Forelimb muscle (tissue), 1 donor: ENCODE measurements at regions not wholly inside any gene's neighbourhood (a gene's known extent, or its start where the extent isn't known, plus 50 kb on each side); places are given as distances from the start of the nearest gene placed in this dataset.

Experiments
- DNase-seq: peaks from one replicate; pipeline ENCODE4 v3.0.0-alpha.2; 2013; ENCODE audit warnings: low read depth

DNA sequence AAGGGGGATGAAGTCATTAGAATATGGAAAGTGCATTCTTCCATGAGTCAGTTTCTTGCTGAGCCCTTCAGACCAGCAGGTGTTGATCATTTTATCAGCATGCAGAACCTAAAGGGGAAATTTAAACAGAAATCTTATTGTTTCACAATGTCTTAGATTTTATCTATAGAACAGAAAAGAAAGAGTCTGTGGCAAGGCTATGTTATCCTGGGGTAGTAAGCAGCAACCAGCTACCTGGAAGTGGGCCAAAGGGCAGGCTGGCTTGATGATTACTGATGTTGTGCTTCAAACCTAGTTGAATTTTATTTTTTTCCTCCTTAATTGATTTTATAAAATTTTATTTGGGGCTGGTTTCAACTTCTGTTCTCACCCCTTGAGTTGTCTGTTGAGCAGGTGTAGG is 101.5 kb downstream of the LRRC70 start:
- no peak for DNase-seq
